Calu3 (cell line): ENCODE measurements at regions not wholly inside any gene's neighbourhood (a gene's known extent, or its start where the extent isn't known, plus 50 kb on each side); places are given as distances from the start of the nearest gene placed in this dataset.

ENCODE experiments used
- BruUV-seq: library from RNA; stranded (reverse); fragments of 400-500 nt; replicated peaks from 2 replicates; lab custom pipeline; 2021; lab: Mats Ljungman, UMichigan
- CTCF ChIA-PET: fragments of 300-600 bp; sonication (Branson Sonifier 250); formaldehyde crosslinking; loops from one replicate; lab custom pipeline; 2022; ENCODE audit warnings: antibody characterized with exemption; lab: Charles Lee
- DNase-seq: peaks from one replicate; pipeline ENCODE4 v3.0.0; 2022
- H3K27ac Mint-ChIP-seq: one replicate; pipeline ENCODE4 v1.8.0; 2022; ENCODE audit warnings: mixed read lengths; ENCODE audit not compliant: unreplicated experiment
- H3K27me3 Mint-ChIP-seq: one replicate; pipeline ENCODE4 v1.8.0; 2022; ENCODE audit warnings: mixed read lengths; ENCODE audit not compliant: unreplicated experiment
- H3K36me3 Mint-ChIP-seq: one replicate; pipeline ENCODE4 v1.8.0; 2022; ENCODE audit warnings: mild to moderate bottlenecking, moderate library complexity, mixed read lengths; ENCODE audit not compliant: insufficient read depth, unreplicated experiment
- H3K4me1 Mint-ChIP-seq: one replicate; pipeline ENCODE4 v1.8.0; 2022; ENCODE audit warnings: mild to moderate bottlenecking, low read depth, mixed read lengths; ENCODE audit not compliant: unreplicated experiment
- H3K4me3 Mint-ChIP-seq: one replicate; pipeline ENCODE4 v1.8.0; 2022; ENCODE audit warnings: mild to moderate bottlenecking, low read depth, moderate library complexity, mixed read lengths; ENCODE audit not compliant: unreplicated experiment
- H3K9me3 Mint-ChIP-seq: one replicate; pipeline ENCODE4 v1.8.0; 2022; ENCODE audit warnings: low read depth, mixed read lengths; ENCODE audit not compliant: unreplicated experiment
- CTCF ChIP-seq: fragments of 200-600 bp; IDR thresholded peaks from one replicate; pipeline ENCODE4 v1.8.0; 2022; ENCODE audit warnings: antibody characterized with exemption; ENCODE audit not compliant: unreplicated experiment
- intact Hi-C: fragments of 100-400 bp; cut with micrococcal nuclease; formaldehyde crosslinking; loops from one replicate; pipeline ENCODE4 v1.10.0; 2022; ENCODE audit not compliant: unreplicated experiment

- Mint-ChIP-seq H3K4me1 (no peaks in the 10 kb centered on the region), H3K4me3 (no peak overlapping the region), H3K27me3 (no peaks in the 10 kb centered on the region), H3K36me3 (no peaks in the 10 kb centered on the region), H3K27ac (no peak overlapping the region), H3K9me3 (peaks cover 8% of the 10 kb centered on the region)
- intact Hi-C loops = no loop called here
- TF ChIP-seq CTCF = no peak
- no peak for DNase-seq
- BruUV-seq = no TSS peak
- CTCF ChIA-PET = no interaction called here
Measured at GRCh38 chr21:38888991-38889561, 83.3 kb downstream of the ETS2 start.

GRCh38 chr21:38887749-38888148 is 82.0 kb downstream of the ETS2 start:
- CTCF ChIA-PET = interaction anchor here (0.7 kb wide), 1 partner anchor 27 kb away, joined by 3 read pairs; no protein-coding TSS in a partner anchor
- Mint-ChIP-seq H3K4me3 (no peak overlapping the region), H3K9me3 (peaks cover 16% of the 10 kb centered on the region), H3K4me1 (no peaks in the 10 kb centered on the region), H3K36me3 (no peaks in the 10 kb centered on the region), H3K27me3 (no peaks in the 10 kb centered on the region), H3K27ac (no peak overlapping the region)
- TF ChIP-seq CTCF = no peak
- intact Hi-C loops = no loop called here
- no TSS peak for BruUV-seq
- no peak for DNase-seq

GRCh38 chr21:38887062-38887686 is 81.4 kb downstream of the ETS2 start:
- Mint-ChIP-seq H3K4me1 (no peaks in the 10 kb centered on the region), H3K27me3 (no peaks in the 10 kb centered on the region), H3K9me3 (peaks cover 16% of the 10 kb centered on the region), H3K27ac (no peak overlapping the region), H3K36me3 (no peaks in the 10 kb centered on the region), H3K4me3 (no peak overlapping the region)
- no peak for DNase-seq
- intact Hi-C loops = no loop called here
- no peak for TF ChIP-seq CTCF
- no TSS peak for BruUV-seq
- CTCF ChIA-PET = no interaction called here

- intact Hi-C loops = no loop called here
- BruUV-seq = no TSS peak
- Mint-ChIP-seq H3K9me3 (peaks cover 16% of the 10 kb centered on the region), H3K4me1 (no peaks in the 10 kb centered on the region), H3K27ac (no peak overlapping the region), H3K36me3 (no peaks in the 10 kb centered on the region), H3K4me3 (no peak overlapping the region), H3K27me3 (no peaks in the 10 kb centered on the region)
- DNase-seq = no peak
- no peak for TF ChIP-seq CTCF
- CTCF ChIA-PET = no interaction called here
Measured at GRCh38 chr21:38885909-38886308, 80.2 kb downstream of the ETS2 start.
